Jurkat, Clone E6-1 (cell line): ENCODE measurements at regions not wholly inside any gene's neighbourhood (a gene's known extent, or its start where the extent isn't known, plus 50 kb on each side); places are given as distances from the start of the nearest gene placed in this dataset.

Experiments
- DNase-seq: peaks from one replicate; pipeline ENCODE4 v3.0.0-alpha.2; 2011; ENCODE audit warnings: low read depth, low spot score
- H3K4me3 ChIP-seq: 2 replicates; pipeline ENCODE4 v1.5.1; 2011; ENCODE audit warnings: mild to moderate bottlenecking, low read length, control low read depth, moderate library complexity

- DNase-seq: no peak
- H3K4me3 ChIP-seq: no peak overlapping the region
Observed at GRCh38 chr3:166488977-166489672, 651.9 kb upstream of the BCHE start.

- no peak overlapping the region for H3K4me3 ChIP-seq
- no peak for DNase-seq
Observed at GRCh38 chr3:166484470-166484869, 647.2 kb upstream of the BCHE start.

- no peak overlapping the region for H3K4me3 ChIP-seq
- no peak for DNase-seq
Observed at GRCh38 chr3:166481340-166481739, 644.1 kb upstream of the BCHE start.

- DNase-seq: no peak
- no peak overlapping the region for H3K4me3 ChIP-seq
Observed at GRCh38 chr3:166478356-166478755, 641.1 kb upstream of the BCHE start.

GRCh38 chr3:166473501-166473900 lies 636.3 kb upstream of the BCHE start:
- H3K4me3 ChIP-seq: no peak overlapping the region
- DNase-seq: no peak

GRCh38 chr3:166472015-166472414 lies 634.8 kb upstream of the BCHE start:
- no peak for DNase-seq
- H3K4me3 ChIP-seq: no peak overlapping the region

GRCh38 chr3:166471074-166471767 lies 634.0 kb upstream of the BCHE start:
- DNase-seq: no peak
- no peak overlapping the region for H3K4me3 ChIP-seq

GRCh38 chr3:166462891-166463470 lies 625.8 kb upstream of the BCHE start:
- no peak for DNase-seq

GRCh38 chr3:166461626-166462025 lies 624.4 kb upstream of the BCHE start:
- no peak overlapping the region for H3K4me3 ChIP-seq
- no peak for DNase-seq

More at GRCh38 chr3:166462891-166463470, 625.8 kb upstream of the BCHE start:
- H3K4me3 ChIP-seq: no peak overlapping the region

GRCh38 chr3:166457382-166457781 lies 620.2 kb upstream of the BCHE start:
- no peak for DNase-seq
- H3K4me3 ChIP-seq: no peak overlapping the region

GRCh38 chr3:166456286-166456685 lies 619.1 kb upstream of the BCHE start:
- DNase-seq: no peak
- no peak overlapping the region for H3K4me3 ChIP-seq

- H3K4me3 ChIP-seq: no peak overlapping the region
- DNase-seq: no peak
Observed at GRCh38 chr3:166455744-166456143, 618.5 kb upstream of the BCHE start.

GRCh38 chr3:166453478-166453877 lies 616.3 kb upstream of the BCHE start:
- H3K4me3 ChIP-seq: no peak overlapping the region
- no peak for DNase-seq

- DNase-seq: no peak
- H3K4me3 ChIP-seq: no peak overlapping the region
Observed at GRCh38 chr3:166451997-166452396, 614.8 kb upstream of the BCHE start.

- no peak for DNase-seq
- H3K4me3 ChIP-seq: no peak overlapping the region
Observed at GRCh38 chr3:166447513-166447912, 610.3 kb upstream of the BCHE start.

- no peak overlapping the region for H3K4me3 ChIP-seq
Observed at GRCh38 chr3:166446986-166447385, 609.8 kb upstream of the BCHE start.

GRCh38 chr3:166446291-166446690 lies 609.1 kb upstream of the BCHE start:
- no peak for DNase-seq
- H3K4me3 ChIP-seq: no peak overlapping the region

More at GRCh38 chr3:166446986-166447385, 609.8 kb upstream of the BCHE start:
- DNase-seq: no peak

- no peak for DNase-seq
Observed at GRCh38 chr3:166445865-166446264, 608.6 kb upstream of the BCHE start.

GRCh38 chr3:166444756-166445155 lies 607.5 kb upstream of the BCHE start:
- H3K4me3 ChIP-seq: no peak overlapping the region
- no peak for DNase-seq

More at GRCh38 chr3:166445865-166446264, 608.6 kb upstream of the BCHE start:
- H3K4me3 ChIP-seq: no peak overlapping the region

GRCh38 chr3:166444336-166444735 lies 607.1 kb upstream of the BCHE start:
- H3K4me3 ChIP-seq: no peak overlapping the region
- no peak for DNase-seq
